OCI-LY3 (cell line): ENCODE measurements at regions not wholly inside any gene's neighbourhood (a gene's known extent, or its start where the extent isn't known, plus 50 kb on each side); places are given as distances from the start of the nearest gene placed in this dataset.

Source experiments
- H2AFZ ChIP-seq: fragments of 200-600, 300-600 bp; shearing (Covaris generic); 2 replicates; pipeline ENCODE4 v1.6.0; 2014; ENCODE audit warnings: antibody characterized with exemption, low read depth, low read length
- H3K27ac ChIP-seq: fragments of 200-600, 300-600 bp; sonication (generic); 2 replicates; pipeline ENCODE4 v1.5.1; 2014; ENCODE audit warnings: mild to moderate bottlenecking, low read length, moderate library complexity, mixed read lengths
- H3K27me3 ChIP-seq: fragments of 200-600, 300-600 bp; sonication (generic); 2 replicates; pipeline ENCODE4 v1.6.1; 2014; ENCODE audit warnings: low read depth, low read length, mixed read lengths
- H3K36me3 ChIP-seq: fragments of 200-600, 300-600 bp; sonication (generic); replicated peaks from 2 replicates; pipeline ENCODE3; 2014; ENCODE audit warnings: low read depth, low read length, mixed read lengths
- H3K4me1 ChIP-seq: fragments of 300-600, 200-600 bp; sonication (generic); 2 replicates; pipeline ENCODE4 v1.6.1; 2014; ENCODE audit warnings: low read length, mixed read lengths
- H3K4me2 ChIP-seq: fragments of 200-600, 300-600 bp; sonication (generic); 2 replicates; pipeline ENCODE4 v1.6.1; 2014; ENCODE audit warnings: low read length, mixed read lengths
- H3K4me3 ChIP-seq: fragments of 300-600, 200-600 bp; sonication (generic); 2 replicates; pipeline ENCODE4 v1.5.1; 2014; ENCODE audit warnings: antibody characterized with exemption, mild to moderate bottlenecking, low read length, moderate library complexity
- H3K79me2 ChIP-seq: fragments of 300-600, 200-600 bp; shearing (Covaris generic); 2 replicates; pipeline ENCODE4 v1.6.1; 2014; ENCODE audit warnings: mild to moderate bottlenecking, low read length, mixed read lengths
- H3K9ac ChIP-seq: fragments of 300-600, 200-600 bp; shearing (Covaris generic); 2 replicates; pipeline ENCODE4 v1.6.0; 2014; ENCODE audit warnings: mild to moderate bottlenecking, low read length, moderate library complexity
- H3K9me3 ChIP-seq: fragments of 200-600, 300-600 bp; shearing (Covaris generic); 2 replicates; pipeline ENCODE4 v1.6.1; 2014; ENCODE audit warnings: low read length, mixed read lengths; ENCODE audit not compliant: insufficient read depth
- H4K20me1 ChIP-seq: fragments of 200-600, 300-600 bp; sonication (generic); 2 replicates; pipeline ENCODE4 v1.6.1; 2016; ENCODE audit warnings: low read length, mixed read lengths; ENCODE audit not compliant: insufficient read depth
- EZH2phosphoT487 ChIP-seq: fragments of 200-600 bp; shearing (Covaris generic); IDR thresholded peaks from 2 replicates; pipeline ENCODE4 v1.6.1; 2018; ENCODE audit warnings: antibody characterized with exemption, mixed run types, low read depth
- TF ChIP-seq, protein P1 (sequence below): fragments of 200-600, 300-600 bp; sonication (generic); IDR thresholded peaks from 2 replicates; pipeline ENCODE4 v1.5.1; 2014; ENCODE audit warnings: antibody characterized with exemption, low read length, low read depth

DNA sequence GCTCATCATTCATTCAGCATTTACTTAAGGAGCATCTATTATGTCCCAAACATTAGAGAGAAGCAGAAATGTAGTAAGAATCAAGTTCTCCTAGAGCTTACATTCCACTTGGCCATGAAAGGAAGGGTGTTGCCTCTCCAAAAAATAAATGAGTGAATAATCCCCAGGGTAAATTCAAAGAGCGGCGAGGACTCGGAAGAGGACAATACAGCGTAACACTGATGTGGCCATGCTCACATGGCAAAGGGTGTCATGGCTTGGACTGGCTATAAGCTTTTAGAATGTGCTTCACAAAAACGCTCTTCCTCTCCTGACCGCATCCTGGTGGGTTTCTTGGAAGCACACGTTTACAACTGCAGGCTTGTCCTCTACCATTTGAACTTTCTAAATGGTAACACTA, 290.2 kb downstream of the IRS2 start:
- H3K9ac ChIP-seq, result no peak overlapping the region
- no peaks in the 10 kb centered on the region for H4K20me1 ChIP-seq
- H3K27me3 ChIP-seq, result no peaks in the 10 kb centered on the region
- H3K4me1 ChIP-seq, result no peaks in the 10 kb centered on the region
- no peak overlapping the region for H3K4me2 ChIP-seq
- TF ChIP-seq EZH2phosphoT487, result no peak
- TF ChIP-seq, protein P1, sequence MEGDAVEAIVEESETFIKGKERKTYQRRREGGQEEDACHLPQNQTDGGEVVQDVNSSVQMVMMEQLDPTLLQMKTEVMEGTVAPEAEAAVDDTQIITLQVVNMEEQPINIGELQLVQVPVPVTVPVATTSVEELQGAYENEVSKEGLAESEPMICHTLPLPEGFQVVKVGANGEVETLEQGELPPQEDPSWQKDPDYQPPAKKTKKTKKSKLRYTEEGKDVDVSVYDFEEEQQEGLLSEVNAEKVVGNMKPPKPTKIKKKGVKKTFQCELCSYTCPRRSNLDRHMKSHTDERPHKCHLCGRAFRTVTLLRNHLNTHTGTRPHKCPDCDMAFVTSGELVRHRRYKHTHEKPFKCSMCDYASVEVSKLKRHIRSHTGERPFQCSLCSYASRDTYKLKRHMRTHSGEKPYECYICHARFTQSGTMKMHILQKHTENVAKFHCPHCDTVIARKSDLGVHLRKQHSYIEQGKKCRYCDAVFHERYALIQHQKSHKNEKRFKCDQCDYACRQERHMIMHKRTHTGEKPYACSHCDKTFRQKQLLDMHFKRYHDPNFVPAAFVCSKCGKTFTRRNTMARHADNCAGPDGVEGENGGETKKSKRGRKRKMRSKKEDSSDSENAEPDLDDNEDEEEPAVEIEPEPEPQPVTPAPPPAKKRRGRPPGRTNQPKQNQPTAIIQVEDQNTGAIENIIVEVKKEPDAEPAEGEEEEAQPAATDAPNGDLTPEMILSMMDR, result no peak
- no peaks in the 10 kb centered on the region for H3K79me2 ChIP-seq
- no peak overlapping the region for H2AFZ ChIP-seq
- no peak overlapping the region for H3K27ac ChIP-seq
- no peak overlapping the region for H3K4me3 ChIP-seq
- no peaks in the 10 kb centered on the region for H3K36me3 ChIP-seq
- no peaks in the 10 kb centered on the region for H3K9me3 ChIP-seq

GRCh38 chr13:109494925-109495369, 291.4 kb downstream of the IRS2 start:
- no peak overlapping the region for H3K9ac ChIP-seq
- no peak overlapping the region for H3K4me2 ChIP-seq
- H3K4me3 ChIP-seq, result no peak overlapping the region
- H3K79me2 ChIP-seq, result no peaks in the 10 kb centered on the region
- no peaks in the 10 kb centered on the region for H4K20me1 ChIP-seq
- H3K9me3 ChIP-seq, result no peaks in the 10 kb centered on the region
- no peak overlapping the region for H2AFZ ChIP-seq
- no peaks in the 10 kb centered on the region for H3K4me1 ChIP-seq
- H3K27ac ChIP-seq, result no peak overlapping the region
- no peaks in the 10 kb centered on the region for H3K36me3 ChIP-seq
- TF ChIP-seq, protein P1, result no peak
- no peak for TF ChIP-seq EZH2phosphoT487
- H3K27me3 ChIP-seq, result no peaks in the 10 kb centered on the region

DNA sequence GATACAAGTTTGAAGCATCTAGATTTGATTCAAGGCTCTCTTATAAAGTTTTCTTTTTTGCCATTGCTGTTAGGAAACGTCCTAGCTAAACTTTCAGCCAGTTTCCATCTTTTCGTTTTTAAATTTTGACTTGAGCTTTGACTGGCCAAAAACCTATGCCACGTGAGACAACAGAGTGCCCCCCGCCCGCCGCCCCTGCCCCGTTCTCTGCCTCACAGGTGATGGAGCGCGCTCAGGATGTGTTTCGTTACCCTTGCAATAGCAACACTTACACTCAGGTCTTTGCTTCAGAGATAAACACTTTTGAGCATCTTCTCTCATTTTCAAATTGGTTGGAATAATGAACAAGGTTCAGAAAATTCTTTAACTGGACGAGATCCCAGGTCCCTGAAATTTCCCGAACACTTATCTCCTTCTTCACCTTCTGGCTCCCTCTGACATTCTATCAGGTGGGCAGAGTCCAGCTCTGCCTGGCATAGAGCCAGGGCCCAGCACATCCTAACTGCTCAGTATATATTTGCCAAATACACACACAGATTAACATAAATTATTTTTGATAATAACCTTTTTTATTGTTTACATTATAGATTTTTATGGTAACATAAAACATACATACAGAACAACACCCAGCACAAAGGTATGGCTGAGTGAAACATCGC, 301.1 kb downstream of the IRS2 start:
- no peak for TF ChIP-seq EZH2phosphoT487
- TF ChIP-seq, protein P1, result no peak
- no peak overlapping the region for H3K4me3 ChIP-seq
- H2AFZ ChIP-seq, result no peak overlapping the region
- no peaks in the 10 kb centered on the region for H3K9me3 ChIP-seq
- H3K9ac ChIP-seq, result no peak overlapping the region
- no peak overlapping the region for H3K27ac ChIP-seq
- no peak overlapping the region for H3K4me2 ChIP-seq
- no peaks in the 10 kb centered on the region for H3K27me3 ChIP-seq
- H3K36me3 ChIP-seq, result no peaks in the 10 kb centered on the region
- no peaks in the 10 kb centered on the region for H4K20me1 ChIP-seq
- H3K79me2 ChIP-seq, result no peaks in the 10 kb centered on the region
- no peaks in the 10 kb centered on the region for H3K4me1 ChIP-seq

- H4K20me1 ChIP-seq, result no peaks in the 10 kb centered on the region
- H3K4me1 ChIP-seq, result no peaks in the 10 kb centered on the region
- no peak overlapping the region for H2AFZ ChIP-seq
- no peaks in the 10 kb centered on the region for H3K79me2 ChIP-seq
- no peak overlapping the region for H3K27ac ChIP-seq
- H3K9ac ChIP-seq, result no peak overlapping the region
- no peak overlapping the region for H3K4me2 ChIP-seq
- no peaks in the 10 kb centered on the region for H3K36me3 ChIP-seq
- no peak overlapping the region for H3K4me3 ChIP-seq
- H3K27me3 ChIP-seq, result no peaks in the 10 kb centered on the region
- no peaks in the 10 kb centered on the region for H3K9me3 ChIP-seq
- no peak for TF ChIP-seq EZH2phosphoT487
- TF ChIP-seq, protein P1, result no peak
These were observed 303.1 kb downstream of the IRS2 start for GRCh38 chr13:109483284-109483683.
